NT2/D1 (cell line): ENCODE measurements at regions not wholly inside any gene's neighbourhood (a gene's known extent, or its start where the extent isn't known, plus 50 kb on each side); places are given as distances from the start of the nearest gene placed in this dataset.

Source experiments
- DNase-seq: peaks from one replicate; pipeline ENCODE4 v3.0.0-alpha.2; 2011; ENCODE audit warnings: low read depth, low spot score
- H3K27me3 ChIP-seq: 2 replicates; pipeline ENCODE4 v1.6.0; 2011; ENCODE audit warnings: mild to moderate bottlenecking; ENCODE audit not compliant: insufficient read length, insufficient read depth
- H3K36me3 ChIP-seq: 2 replicates; pipeline ENCODE4 v1.6.1; 2011; ENCODE audit warnings: mild to moderate bottlenecking, low read length, mixed read lengths; ENCODE audit not compliant: insufficient read depth, insufficient read length
- H3K4me1 ChIP-seq: 2 replicates; pipeline ENCODE4 v1.5.1; 2011; ENCODE audit not compliant: insufficient read depth, insufficient read length
- H3K4me3 ChIP-seq: 2 replicates; pipeline ENCODE4 v1.5.1; 2011; ENCODE audit warnings: low read depth; ENCODE audit not compliant: insufficient read length
- H3K9ac ChIP-seq: 2 replicates; pipeline ENCODE4 v1.6.0; 2011; ENCODE audit warnings: low read depth; ENCODE audit not compliant: insufficient read length
- H3K9me3 ChIP-seq: 2 replicates; pipeline ENCODE4 v1.5.1; 2011; ENCODE audit warnings: mild to moderate bottlenecking, low read length; ENCODE audit not compliant: insufficient read depth
- SUZ12 ChIP-seq: IDR thresholded peaks from 2 replicates; pipeline ENCODE4 v1.6.1; 2011; ENCODE audit not compliant: insufficient read length, insufficient read depth; ENCODE audit errors: extremely low read depth
- YY1 ChIP-seq: IDR thresholded peaks from 2 replicates; pipeline ENCODE4 v1.6.1; 2011; ENCODE audit not compliant: insufficient read length, insufficient read depth
- ZNF274 ChIP-seq: IDR thresholded peaks from 2 replicates; pipeline ENCODE4 v1.6.1; 2011; ENCODE audit warnings: mild to moderate bottlenecking, low read depth, low read length

- no peaks in the 10 kb centered on the region for H3K27me3 ChIP-seq
- no peak overlapping the region for H3K4me3 ChIP-seq
- no peak for DNase-seq
- no peaks in the 10 kb centered on the region for H3K9me3 ChIP-seq
- H3K9ac ChIP-seq = no peak overlapping the region
- TF ChIP-seq SUZ12 (no peak), ZNF274 (no peak), YY1 (no peak)
- peaks cover 2% of the 10 kb centered on the region for H3K4me1 ChIP-seq
- no peaks in the 10 kb centered on the region for H3K36me3 ChIP-seq
These were observed 325.2 kb downstream of the WDR72 start for GRCh38 chr15:53434174-53434678.

GRCh38 chr15:53416219-53416940 is 343.1 kb downstream of the WDR72 start:
- no peaks in the 10 kb centered on the region for H3K36me3 ChIP-seq
- no peaks in the 10 kb centered on the region for H3K27me3 ChIP-seq
- no peaks in the 10 kb centered on the region for H3K4me1 ChIP-seq
- H3K9me3 ChIP-seq = no peaks in the 10 kb centered on the region
- TF ChIP-seq SUZ12 (no peak), YY1 (no peak), ZNF274 (no peak)
- H3K4me3 ChIP-seq = no peak overlapping the region
- no peak for DNase-seq
- H3K9ac ChIP-seq = no peak overlapping the region

GRCh38 chr15:53414167-53414566 is 345.3 kb downstream of the WDR72 start:
- no peak for TF ChIP-seq SUZ12
- TF ChIP-seq YY1 = no peak
- no peak for TF ChIP-seq ZNF274
- Histone ChIP-seq H3K9ac (no peak overlapping the region), H3K4me1 (no peaks in the 10 kb centered on the region), H3K9me3 (no peaks in the 10 kb centered on the region), H3K4me3 (no peak overlapping the region), H3K36me3 (no peaks in the 10 kb centered on the region), H3K27me3 (no peaks in the 10 kb centered on the region)
- no peak for DNase-seq

DNA sequence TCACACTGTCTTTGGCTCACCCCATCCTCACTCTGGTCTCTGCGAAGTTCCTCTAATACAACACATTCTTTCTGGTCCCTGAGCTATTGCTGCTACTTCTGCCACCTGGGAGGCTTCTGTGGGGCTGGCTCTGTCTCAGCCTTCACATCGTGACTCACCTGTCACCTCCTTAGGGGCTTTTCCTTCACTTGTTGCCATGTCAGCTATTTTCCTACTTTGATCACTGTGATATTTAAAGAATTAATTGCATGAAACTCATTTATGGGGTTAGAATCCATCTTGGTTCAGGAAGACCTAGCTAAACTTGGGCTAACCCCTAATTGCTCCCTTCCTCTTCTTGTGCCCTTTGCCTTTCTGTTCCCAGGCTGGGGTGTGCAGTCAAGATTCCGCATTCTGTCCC is 346.9 kb downstream of the WDR72 start:
- no peaks in the 10 kb centered on the region for H3K4me1 ChIP-seq
- no peak for DNase-seq
- H3K4me3 ChIP-seq = no peak overlapping the region
- TF ChIP-seq SUZ12 = no peak
- TF ChIP-seq YY1 = no peak
- TF ChIP-seq ZNF274 = no peak
- no peaks in the 10 kb centered on the region for H3K9me3 ChIP-seq
- no peak overlapping the region for H3K9ac ChIP-seq
- H3K36me3 ChIP-seq = no peaks in the 10 kb centered on the region
- H3K27me3 ChIP-seq = no peaks in the 10 kb centered on the region

DNA sequence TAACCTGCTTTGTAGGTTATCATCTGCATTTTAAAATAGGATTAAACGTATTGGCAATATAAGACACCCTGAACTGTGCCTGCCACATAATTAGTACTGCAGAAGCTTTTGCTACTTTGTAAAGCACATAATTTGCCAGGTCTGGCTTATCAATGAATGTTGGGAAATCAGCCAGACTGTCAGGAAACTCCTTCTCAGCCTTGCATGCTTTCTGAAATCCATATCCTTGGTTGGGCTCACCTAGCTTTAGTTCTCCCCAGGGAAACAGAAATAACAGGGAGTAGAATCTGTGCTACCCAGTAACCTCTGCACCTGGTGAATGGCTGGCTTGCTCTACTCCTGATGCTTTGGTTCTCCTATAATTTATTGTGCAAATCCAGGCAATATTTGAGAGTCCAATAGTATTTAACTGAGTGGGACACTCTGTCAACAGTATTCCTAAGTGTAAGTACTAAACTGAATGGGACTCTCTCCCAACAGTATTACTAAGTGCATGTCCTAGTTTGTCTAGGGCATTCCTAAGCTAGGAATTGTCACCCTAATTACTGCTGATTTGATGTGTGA is 354.5 kb downstream of the WDR72 start:
- no peaks in the 10 kb centered on the region for H3K36me3 ChIP-seq
- no peak for DNase-seq
- TF ChIP-seq YY1 (no peak), ZNF274 (no peak), SUZ12 (no peak)
- H3K4me3 ChIP-seq = no peak overlapping the region
- no peaks in the 10 kb centered on the region for H3K9me3 ChIP-seq
- H3K4me1 ChIP-seq = no peaks in the 10 kb centered on the region
- no peak overlapping the region for H3K9ac ChIP-seq
- no peaks in the 10 kb centered on the region for H3K27me3 ChIP-seq

DNA sequence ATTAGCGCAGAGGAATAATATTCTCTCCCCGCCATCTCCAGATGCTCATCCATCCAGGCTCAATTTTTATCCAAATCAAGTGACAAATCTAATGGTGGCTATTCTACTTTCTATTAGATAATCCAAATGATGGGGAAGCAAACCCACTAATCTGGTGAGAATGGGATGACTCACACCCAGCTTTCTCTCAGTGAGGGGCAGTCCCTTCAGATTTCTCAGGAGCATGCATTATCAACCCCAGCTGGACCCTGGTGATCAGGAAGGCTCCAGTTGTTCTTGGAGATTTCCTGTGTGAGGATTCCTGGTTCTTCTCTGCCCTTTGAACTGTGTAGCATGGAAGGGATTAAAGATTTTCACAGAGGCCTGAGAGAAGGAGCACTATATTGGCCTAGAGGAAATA is 358.0 kb downstream of the WDR72 start:
- H3K9me3 ChIP-seq = no peaks in the 10 kb centered on the region
- TF ChIP-seq SUZ12 (no peak), ZNF274 (no peak), YY1 (no peak)
- H3K4me1 ChIP-seq = no peaks in the 10 kb centered on the region
- no peak for DNase-seq
- H3K9ac ChIP-seq = no peak overlapping the region
- no peaks in the 10 kb centered on the region for H3K27me3 ChIP-seq
- H3K36me3 ChIP-seq = no peaks in the 10 kb centered on the region
- no peak overlapping the region for H3K4me3 ChIP-seq

DNA sequence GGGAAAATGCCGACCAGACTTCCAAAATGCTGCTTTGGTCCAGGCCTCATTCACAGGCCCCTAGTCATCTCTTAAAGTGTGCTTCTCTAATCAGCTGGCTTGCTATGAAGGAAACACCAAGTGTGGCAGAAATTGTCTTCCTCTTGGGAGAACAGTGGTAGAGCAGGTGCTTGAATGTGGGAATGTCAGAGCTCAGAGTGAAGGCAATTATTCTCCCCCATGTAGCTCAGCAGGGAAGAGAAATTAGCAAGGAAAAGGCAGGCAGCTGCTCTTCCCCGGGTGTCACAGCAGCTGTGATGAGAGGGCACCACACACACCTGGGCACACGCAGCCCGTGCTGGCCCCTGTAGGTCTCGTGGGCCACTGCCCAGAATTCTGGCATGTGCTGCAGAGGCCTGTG is 358.5 kb downstream of the WDR72 start:
- H3K4me1 ChIP-seq = no peaks in the 10 kb centered on the region
- no peaks in the 10 kb centered on the region for H3K36me3 ChIP-seq
- H3K9ac ChIP-seq = no peak overlapping the region
- DNase-seq = no peak
- H3K9me3 ChIP-seq = no peaks in the 10 kb centered on the region
- H3K27me3 ChIP-seq = no peaks in the 10 kb centered on the region
- TF ChIP-seq YY1 (no peak), ZNF274 (no peak), SUZ12 (no peak)
- H3K4me3 ChIP-seq = no peak overlapping the region
